HG03175 (cell line): ENCODE measurements at regions not wholly inside any gene's neighbourhood (a gene's known extent, or its start where the extent isn't known, plus 50 kb on each side); places are given as distances from the start of the nearest gene placed in this dataset.
"Not testable (repeated sequence)": the region's sequence is repeated elsewhere in the genome, so short reads cannot be mapped to it uniquely, and the experiment has no call there.

Source experiments
- ATAC-seq: cut with Tn5 transposase; IDR thresholded peaks from one replicate; pipeline ENCODE4 v1.9.1; 2021; ENCODE audit warnings: mild to moderate bottlenecking, moderate library complexity; ENCODE audit not compliant: unreplicated experiment

DNA sequence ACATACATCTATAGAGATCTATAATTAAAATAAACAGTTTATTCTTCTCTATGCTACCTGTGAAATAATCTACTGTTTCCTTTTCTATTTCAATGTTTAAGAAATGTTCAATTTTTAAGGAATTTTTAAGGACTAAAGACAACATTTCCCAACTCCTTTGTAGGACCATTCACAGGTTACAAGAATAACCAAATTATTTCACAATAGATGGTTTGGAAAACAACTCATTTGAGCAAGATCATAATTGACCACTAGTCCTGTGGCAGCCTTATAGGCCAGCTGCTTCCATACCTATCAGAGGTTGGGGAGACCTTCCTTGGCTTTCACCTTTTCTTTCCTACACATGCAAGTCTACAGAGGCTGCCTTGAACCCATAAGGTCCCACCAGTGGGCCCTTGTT, 193.7 kb downstream of the TTC39B start:
- no peak for ATAC-seq

DNA sequence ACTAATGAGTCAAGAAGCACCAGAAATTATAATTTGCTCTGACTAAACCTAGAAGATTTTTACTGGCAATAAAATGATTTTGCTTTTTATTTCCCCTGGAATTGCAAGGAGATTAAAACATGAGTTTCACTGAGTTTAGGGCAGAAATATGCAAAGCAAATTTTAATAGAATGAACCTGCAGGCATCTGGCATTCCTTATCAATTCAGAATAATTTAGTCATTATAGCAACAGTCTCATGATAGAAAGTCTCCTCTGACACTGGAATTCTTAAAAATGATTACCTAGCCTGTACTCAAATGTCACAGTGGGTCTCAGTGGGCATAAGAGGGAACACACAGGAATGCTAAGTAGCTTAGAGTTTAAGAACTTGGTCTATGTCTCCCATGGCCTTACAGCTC, 195.9 kb downstream of the TTC39B start:
- no peak for ATAC-seq

DNA sequence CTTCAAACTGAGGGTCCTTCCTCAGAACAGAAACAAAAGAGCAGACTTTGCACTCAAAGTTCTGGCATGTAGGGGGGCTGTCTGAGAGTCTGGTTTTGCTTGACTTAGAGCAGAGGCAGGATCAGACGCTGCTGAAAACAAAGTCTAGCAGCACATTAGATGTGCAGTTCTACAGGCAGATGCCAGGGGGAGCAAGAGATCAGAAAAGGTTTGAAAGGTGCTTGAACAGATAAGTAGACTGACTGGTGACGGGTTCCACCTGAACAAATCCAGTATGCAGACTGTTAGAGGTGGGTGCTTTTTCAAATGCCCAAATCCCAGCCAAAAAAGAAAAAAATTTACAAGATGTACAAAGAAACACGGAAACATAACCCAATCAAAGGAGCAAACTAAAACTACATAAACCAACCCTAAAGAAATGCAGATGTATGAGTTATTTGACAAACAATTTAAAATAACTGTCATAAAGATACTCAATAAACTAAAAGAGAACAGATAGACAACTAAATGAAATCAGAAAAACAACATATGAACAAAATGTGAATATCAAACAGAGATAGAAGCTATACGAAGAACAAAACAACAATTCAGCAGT, 194.7 kb upstream of the FREM1 start:
- peak; percentile 85 for ATAC-seq

DNA sequence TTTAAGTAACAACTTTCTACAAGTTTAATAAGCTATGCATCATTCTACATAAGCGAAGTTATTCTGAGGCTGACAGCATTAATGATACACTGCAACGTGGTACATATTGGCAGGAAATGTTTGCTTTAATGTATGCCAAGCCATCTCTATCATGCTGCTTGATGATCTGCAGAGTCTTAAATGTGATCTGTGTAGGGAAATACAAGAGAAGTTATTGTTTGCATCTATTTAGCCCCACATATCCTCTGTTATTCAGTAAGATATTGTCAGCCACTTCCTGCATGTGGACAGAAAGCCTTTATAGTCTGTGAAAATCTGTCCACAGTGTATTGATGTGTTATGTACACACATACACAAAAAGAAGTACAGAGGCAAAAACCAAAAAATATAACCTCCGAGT, 193.1 kb upstream of the FREM1 start:
- no peak for ATAC-seq

DNA sequence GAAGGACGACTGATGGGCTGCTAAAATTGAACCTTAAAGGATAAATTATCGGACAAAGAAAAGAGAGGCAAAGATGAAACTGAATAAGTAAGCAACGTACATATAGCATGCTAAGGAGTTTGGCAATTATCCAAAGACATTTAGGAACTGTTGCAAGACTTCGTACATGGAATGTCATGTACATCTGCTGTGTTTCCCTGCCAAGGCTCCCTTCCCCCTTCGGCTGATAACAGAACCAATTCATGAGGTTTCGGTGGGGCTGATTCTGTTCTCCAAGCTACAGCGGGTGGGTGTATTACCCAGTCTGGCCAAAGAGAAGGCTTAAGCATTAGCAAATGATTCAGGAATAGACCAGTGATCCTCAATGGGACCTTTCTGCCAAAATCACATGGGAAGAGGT, 190.9 kb upstream of the FREM1 start:
- no peak for ATAC-seq

DNA sequence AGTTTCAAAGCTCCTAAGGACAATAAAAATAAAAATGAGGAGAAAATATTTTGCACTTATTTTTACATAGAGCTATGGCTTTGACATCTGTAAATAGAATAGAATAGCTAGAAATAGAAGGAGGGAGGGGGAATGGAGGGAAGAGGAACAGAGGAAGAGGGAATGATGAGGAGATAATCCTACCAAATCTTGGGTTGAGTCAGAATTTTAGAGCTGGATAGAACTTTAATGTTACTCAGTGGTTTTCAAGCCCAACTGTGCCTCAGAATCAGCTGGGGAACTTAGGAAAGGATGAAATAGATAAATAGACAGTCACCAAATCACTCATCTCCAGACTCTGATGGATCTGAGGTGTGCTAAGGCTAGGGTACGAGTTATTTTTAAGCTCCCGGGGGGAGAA, 190.3 kb upstream of the FREM1 start:
- ATAC-seq: no peak

DNA sequence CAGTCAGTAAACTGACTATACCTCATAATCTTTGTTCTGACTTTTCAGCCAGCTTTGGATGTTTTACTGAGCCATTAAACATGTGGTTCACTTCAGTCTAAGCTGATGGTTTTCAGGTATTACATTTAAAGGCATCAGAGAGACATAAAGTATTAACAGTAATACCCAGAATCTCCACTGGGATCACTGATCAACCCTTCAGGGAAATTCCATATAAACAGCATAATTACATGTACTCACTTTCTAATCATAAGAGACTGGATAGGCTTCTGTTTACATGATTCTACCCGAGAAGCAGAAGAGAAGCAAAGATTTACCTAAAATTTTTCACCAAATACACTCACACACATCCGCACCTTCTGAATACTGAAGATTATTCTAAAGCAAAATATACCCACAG, 186.7 kb upstream of the FREM1 start:
- ATAC-seq: no peak

DNA sequence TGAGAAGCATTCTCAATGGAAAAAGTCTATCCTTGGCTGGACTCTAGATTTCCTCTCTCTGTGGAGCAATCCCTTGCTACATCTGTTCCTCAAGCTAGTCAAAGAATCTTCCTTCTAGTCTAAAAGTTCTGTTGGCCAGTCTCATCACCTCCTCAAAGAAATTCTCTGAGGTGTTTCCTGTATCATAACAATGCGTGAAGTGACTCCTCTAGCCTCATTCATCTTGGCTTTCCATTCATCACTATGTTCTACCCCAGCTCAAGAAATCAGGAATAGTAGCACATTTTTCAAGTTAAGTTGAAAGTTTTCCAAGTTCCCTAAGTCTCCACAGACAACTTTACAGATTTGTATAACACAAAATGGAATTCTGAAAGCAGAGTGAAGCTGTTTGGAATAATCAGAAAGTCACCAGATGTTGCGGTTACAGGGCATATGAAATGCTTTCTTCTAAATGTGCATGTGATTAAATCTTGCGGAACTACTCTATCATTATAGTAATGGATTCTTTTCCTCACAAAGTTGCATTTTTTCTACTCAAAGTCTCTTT, 176.6 kb upstream of the FREM1 start:
- no peak for ATAC-seq

DNA sequence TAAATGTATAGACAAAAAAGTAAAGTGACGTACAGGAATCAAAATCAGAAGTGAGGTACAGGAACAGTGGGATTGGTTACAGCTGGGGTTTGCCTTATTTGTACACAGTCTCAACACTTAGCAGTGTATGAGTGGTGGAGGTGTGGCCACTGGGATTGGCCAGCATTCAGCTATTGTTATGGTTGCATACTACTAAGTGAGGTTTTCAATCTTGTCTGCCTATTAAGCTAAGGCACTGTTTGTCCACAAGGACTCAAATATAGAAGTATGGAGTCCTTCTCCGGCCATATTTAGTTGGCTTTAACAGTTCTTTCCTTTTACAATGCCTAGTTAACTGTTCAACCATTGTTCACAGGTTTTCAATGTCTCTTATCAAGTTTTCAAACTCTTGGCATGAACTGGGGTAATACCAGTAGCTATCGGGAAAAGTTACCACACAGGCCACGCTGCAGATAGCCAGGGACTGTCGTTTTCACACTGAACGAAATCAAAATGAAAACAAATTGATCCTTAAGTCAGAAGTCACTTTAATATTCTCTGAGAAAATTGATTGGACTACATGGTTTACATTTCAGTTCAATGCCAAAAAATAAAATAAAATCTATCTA, 176.0 kb upstream of the FREM1 start:
- ATAC-seq: no peak

DNA sequence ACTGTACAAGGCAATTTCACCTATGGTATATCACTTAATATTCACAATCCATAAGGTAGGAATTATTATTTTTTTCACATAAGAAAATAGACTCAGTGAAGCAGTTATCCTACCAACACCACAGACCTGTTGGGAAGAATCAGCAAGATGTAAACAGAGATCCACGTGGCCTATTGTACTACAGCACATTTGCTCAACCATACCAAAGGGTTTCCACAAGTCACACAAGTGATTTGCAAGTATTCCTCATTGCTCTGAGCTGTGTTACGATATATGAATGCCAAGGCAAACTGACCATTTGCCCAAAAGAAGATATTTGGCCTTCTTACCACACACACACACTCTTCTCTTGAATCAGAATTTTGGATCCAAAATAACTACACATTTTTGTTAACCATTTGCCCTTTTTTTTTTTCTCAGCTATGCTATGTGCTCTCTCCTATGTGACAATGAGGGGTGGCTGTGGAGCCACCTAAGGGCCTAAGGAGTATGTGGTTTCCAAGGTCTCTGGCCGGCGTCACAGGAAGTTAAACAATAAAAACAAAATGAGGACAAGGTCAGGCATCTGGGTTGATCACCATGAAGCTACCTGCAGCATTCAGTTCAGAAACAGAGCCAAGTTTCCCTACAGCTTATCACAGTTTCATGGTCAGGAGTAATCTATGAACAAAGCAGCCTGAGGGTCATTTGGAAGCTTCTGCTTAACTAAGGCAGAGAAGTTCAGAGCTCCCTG, 171.0 kb upstream of the FREM1 start:
- no peak for ATAC-seq

DNA sequence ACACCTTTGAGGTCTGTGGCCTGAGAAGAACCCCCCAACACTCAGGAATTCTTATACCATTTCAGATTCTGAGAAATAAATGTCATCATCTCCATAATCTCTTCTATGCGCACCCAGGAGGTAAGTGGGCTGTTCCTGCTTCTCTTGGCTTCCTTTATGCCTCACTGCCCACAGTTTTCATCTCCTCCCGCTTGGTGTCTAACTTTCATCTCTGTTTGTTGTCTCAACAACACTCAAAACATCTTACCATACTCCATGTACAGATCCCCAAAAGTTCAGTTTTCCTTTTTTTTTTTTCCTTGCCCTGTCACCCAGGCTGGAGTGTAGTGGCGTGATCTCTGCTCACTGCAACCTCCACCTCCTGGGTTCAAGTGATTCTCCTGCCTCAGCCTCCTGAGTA, 170.2 kb upstream of the FREM1 start:
- no peak for ATAC-seq

DNA sequence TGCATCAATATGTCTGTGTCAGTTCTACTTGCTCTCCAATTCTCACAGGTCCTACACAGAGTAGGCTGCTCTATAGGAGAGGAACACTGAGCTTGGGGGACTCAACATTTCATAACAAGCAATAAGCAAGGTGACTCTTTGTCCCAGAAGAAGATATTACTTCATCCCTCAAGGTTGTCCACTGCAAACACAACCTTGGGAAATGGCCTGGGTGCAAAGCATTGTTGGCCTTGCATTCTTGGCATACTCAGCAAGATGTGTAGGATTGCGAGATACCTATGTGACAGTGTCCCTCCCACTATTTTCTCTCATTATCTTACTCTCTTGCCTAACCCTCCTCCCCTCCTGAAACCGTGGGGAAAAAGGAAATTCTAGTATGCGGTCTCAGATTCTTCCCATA, 169.8 kb upstream of the FREM1 start:
- ATAC-seq: no peak

DNA sequence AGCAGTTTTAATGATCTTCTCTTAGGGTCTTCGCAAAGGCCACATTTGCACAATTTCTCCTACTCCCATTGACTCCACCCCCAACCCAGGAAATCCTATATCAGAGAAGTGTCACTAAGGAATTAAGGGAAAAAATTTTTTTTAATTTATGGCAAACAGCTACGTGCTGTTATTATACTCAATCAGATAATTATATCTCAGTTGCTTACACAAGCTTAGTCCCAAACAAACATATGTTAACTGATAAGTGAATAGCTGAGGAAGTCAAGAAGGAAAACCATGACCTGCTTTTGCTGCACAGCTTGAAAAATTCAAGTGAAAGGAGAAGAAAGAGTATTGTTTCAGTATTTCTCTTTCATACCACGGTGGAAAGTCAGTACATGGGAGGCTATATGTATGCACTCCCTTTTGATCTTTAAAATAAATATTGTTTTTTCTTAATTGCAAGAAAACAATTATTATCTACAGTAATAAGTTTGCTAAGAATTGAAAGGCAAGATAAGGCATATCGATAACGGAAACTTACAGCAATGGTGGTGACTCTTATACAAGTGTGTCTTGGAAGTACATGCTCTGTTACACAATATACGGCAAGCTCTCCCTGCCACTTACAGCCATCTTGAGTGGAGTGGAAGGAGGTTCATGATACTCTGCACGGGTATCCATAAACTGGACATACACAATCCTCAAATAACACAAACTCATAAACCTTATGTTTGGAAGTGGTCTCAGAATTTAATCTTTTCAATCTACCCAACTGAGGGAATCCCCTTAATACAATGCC, 167.9 kb upstream of the FREM1 start:
- no peak for ATAC-seq

DNA sequence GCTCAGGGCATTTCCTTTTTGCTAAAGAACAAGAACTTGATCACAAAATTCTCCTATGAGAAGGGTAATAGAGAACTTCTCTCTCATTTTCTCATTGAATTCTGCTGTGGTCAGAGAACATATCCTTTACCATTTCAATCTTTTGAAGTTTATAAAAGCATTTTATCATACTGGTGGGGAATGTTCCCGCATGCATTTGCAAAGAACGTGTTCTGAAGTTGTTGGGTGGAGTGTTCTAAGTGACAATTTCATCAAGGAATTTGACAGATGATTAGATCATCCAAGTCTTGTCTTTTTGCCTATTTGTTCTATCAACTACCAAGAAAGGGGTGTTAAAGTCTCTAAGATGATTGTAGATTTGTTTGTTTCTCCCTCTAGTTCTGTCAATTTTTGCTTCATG, 163.4 kb upstream of the FREM1 start:
- ATAC-seq: no peak

DNA sequence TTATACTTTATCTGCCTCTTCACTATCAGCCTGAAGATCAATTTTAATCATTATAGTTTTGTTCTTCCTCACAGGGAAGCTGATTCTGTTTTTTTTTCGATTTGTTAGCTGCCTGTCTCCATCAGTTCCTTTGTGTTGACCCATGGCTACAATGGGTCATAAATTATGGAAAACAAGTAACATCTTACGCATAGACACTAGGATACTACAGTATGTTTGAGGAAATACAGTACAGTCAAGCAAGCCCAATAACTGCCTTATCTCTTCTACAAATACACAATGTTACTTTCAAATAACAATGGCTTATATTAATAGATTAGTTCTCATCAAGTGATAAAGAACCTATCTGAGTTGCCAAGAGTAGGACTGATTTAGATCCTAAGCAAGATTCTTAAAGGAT, 160.5 kb upstream of the FREM1 start:
- no peak for ATAC-seq

DNA sequence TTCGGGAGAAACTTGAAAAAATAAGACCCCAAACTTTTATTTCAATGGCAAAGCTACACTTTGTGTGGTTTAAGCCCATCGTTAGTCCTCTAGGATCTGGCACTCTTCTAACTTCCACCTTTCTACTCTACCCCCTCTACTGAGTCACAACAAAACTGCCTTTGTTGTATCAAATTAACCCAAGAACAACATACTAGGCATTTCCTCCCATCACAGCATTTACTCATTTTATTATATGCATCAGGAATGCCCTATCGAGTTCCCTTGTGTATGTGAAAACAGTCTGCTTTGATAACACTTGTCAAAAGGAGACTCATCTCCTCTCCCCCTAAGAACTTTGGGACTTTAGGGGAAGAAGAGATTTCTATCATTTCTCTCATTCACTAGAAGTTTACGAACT, 158.9 kb upstream of the FREM1 start:
- ATAC-seq: no peak

DNA sequence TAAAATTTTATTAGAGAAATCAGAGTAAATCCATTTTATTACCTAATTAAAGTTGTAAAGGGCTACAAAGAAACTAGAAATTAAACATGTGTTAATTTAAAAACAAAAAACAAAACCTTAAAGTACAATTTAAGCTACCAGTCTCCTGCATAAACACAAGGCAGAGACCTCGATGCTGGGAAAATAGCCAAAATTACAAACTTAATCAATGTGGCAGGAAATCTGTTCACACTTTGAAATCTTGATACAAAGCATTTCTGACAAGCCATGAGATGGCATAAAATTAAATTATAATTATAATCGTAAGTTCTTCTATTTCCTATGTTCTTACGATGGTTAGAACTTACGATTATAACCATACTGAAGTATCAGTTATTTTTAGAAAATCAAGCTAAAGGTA, 158.0 kb upstream of the FREM1 start:
- ATAC-seq: no peak

DNA sequence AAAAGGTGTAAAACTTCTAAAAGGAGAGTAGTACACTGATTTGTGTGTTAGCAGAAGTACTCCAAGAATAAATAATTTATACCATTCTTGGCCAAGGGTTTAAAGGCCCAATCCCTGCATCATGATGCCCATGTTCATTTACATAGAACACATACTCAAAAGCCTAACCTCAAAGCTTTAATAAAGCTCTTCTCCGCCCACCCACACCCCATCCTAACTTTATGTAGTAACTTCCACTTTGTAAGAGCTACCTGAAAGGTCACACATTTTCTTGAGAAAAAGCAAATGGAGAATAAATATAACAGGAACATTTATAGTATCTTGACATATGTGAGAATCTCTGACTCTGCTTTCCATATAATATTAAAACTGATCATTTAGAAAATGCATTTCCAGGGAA, 148.8 kb upstream of the FREM1 start:
- ATAC-seq: no peak

DNA sequence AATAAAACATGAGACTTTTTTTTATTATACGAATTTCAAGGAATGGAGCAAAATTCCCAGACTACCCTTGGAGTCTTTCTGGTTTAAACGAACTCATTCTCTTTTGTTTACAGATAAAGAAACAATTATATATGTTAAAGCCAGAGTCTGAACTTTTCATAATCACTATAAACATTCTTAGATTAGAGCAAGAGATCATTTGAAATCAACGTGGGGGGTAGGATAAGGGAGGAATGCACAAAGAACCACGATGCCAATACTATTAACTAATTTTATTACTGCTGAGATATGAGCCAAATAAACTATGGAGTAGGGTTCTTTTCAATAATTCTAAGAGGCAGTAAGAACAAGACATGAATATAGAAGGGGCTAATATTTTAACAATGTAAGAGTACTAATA, 148.0 kb upstream of the FREM1 start:
- no peak for ATAC-seq

DNA sequence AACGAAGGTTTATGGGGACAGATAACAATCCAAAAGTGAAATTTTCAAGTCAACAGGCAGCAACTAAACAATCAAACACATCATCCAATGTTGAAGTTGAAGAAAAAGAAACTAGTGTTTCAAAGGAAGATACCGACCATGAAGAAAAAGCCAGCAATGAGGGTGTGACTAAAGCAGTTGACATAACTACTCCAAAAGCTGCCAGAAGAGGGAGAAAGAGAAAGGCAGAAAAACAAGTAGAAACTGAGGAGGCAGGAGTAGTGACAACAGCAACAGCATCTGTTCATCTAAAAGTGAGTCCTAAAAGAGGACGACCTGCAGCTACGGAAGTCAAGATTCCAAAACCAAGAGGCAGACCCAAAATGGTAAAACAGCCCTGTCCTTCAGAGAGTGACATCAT, 145.1 kb upstream of the FREM1 start:
- not testable (repeated sequence) for ATAC-seq

DNA sequence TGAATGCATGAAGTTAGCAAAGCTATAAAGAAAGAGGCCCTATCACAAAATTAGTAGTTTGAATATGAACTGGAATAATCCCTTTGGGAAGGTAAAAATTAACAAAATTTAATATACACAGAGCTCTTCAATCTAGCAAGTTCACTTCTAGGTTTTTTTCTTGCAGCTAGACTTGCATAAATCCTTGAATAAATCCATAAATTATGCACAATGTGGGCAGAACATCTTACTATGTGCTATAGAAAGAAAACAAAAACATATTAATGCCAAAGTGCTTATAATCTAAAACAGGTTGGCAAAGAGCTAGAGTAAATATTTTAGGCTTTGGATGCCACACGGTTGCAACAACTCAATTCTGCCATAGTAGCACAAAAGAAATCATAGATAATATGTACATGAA, 138.5 kb upstream of the FREM1 start:
- ATAC-seq: no peak
